Body of pancreas (tissue), 4 donors: ENCODE measurements at regions not wholly inside any gene's neighbourhood (a gene's known extent, or its start where the extent isn't known, plus 50 kb on each side); places are given as distances from the start of the nearest gene placed in this dataset.

Experiments used
- ATAC-seq: fragments of 150-250 bp; one replicate; pipeline ENCODE4 v1.9.1; 2016
- DNase-seq, 4 donors: peaks; one replicate each; pipeline ENCODE4 v3.0.0-alpha.2; 2019
- H3K27ac ChIP-seq, 4 donors: fragments of 200-600 bp; sonication (generic); 1 replicate in 3 of 4; 2 replicates in 1 of 4; pipeline versions ENCODE4 v1.5.1 to v1.6.1; 2016 to 2019; ENCODE audit warnings: mild to moderate bottlenecking in 1 of 4, mixed read lengths in 1 of 4, moderate library complexity in 1 of 4
- H3K27me3 ChIP-seq, 2 donors: fragments of 200-600 bp; sonication (generic); one replicate each; pipeline ENCODE4 v1.6.0; 2016; ENCODE audit warnings: mild to moderate bottlenecking in 1 of 2
- H3K36me3 ChIP-seq, 2 donors: fragments of 200-600 bp; sonication (generic); replicated peaks in 1 of 2; 2 replicates each; pipeline ENCODE4 v1.5.1; 2016; ENCODE audit warnings: low read depth in 2 of 2; ENCODE audit not compliant: insufficient read depth in 1 of 2
- H3K4me1 ChIP-seq: fragments of 200-600 bp; sonication (generic); one replicate; pipeline ENCODE4 v1.6.0; 2016
- H3K4me3 ChIP-seq, 2 donors: fragments of 200-600 bp; sonication (generic); 1 replicate in 1 of 2; 2 replicates in 1 of 2; pipeline ENCODE4 v1.5.1; 2016 to 2019
- H3K9me3 ChIP-seq, 3 donors: fragments of 200-600 bp; sonication (generic); 1 replicate in 2 of 3; 2 replicates in 1 of 3; pipeline ENCODE4 v1.5.1; 2016
- CTCF ChIP-seq, 7 experiments: fragments of 450-650 bp in 4 of 7; fragments of 200-600 bp in 3 of 7; sonication (generic) in 3 of 7; IDR thresholded peaks; one replicate each; pipeline ENCODE4 v1.5.1; 2016 to 2019; ENCODE audit warnings: antibody characterized with exemption in 7 of 7
- POLR2A ChIP-seq, 3 donors: fragments of 450-650 bp; IDR thresholded peaks; one replicate each; pipeline ENCODE4 v1.6.1; 2016; ENCODE audit warnings: antibody characterized with exemption in 3 of 3, mild to moderate bottlenecking in 2 of 3
- WGBS, 2 donors: methylation state at CpG; one replicate each; pipeline ENCODE4 v1.1.5; 2017; 5-methylcytosine and 5-hydroxymethylcytosine counted together
- intact Hi-C: fragments of 100-400 bp; cut with DNase I; formaldehyde crosslinking; loops from one replicate; pipeline ENCODE4 v1.15.1; 2023

GRCh38 chr9:20270161-20270560 is 352.1 kb downstream of the MLLT3 start:
- Histone ChIP-seq H3K9me3 (no peaks in the 10 kb centered on the region), H3K27ac (no peak overlapping the region), H3K4me1 (no peaks in the 10 kb centered on the region), H3K4me3 (no peak overlapping the region), H3K36me3 (no peaks in the 10 kb centered on the region), H3K27me3 (no peaks in the 10 kb centered on the region)
- WGBS, 2 donors, result 85 to 89% methylated on average over 1 of the region's 1 CpG
- ATAC-seq, result no peak
- TF ChIP-seq CTCF (IDR thresholded peaks at IDR 0.05) (no peak), POLR2A (IDR thresholded peaks at IDR 0.05) (no peak)
- intact Hi-C loops, result no loop called here
- DNase-seq, result no peak

DNA sequence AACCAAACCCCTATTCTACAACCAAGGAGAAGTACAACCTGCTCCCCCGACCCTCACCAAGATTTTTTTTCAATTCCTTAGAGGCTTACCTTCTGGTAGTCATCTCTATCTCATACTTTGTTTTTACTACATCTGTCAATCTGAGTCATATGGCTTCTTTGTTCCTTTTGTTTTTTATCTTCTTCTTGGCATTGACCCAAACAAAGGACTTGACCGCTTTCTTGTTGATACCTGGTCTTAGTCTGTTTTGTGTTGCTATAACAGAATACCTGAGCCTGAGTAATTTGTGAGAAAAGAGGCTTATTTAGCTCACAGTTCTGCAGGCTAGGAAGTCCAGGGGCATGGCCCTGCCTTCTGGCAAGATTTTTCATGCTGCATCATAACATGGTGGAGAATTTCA is 352.7 kb downstream of the MLLT3 start:
- Histone ChIP-seq H3K4me3 (no peak overlapping the region), H3K4me1 (no peaks in the 10 kb centered on the region), H3K27me3 (no peaks in the 10 kb centered on the region), H3K9me3 (no peaks in the 10 kb centered on the region), H3K27ac (no peak overlapping the region), H3K36me3 (no peaks in the 10 kb centered on the region)
- ATAC-seq (no peak), DNase-seq (no peak)
- 64 to 98% methylated on average over 2 of the region's 2 CpGs for WGBS, 2 donors
- intact Hi-C loops, result no loop called here
- TF ChIP-seq CTCF (IDR thresholded peaks at IDR 0.05) (no peak), POLR2A (IDR thresholded peaks at IDR 0.05) (no peak)

GRCh38 chr9:20264896-20265295 is 357.4 kb downstream of the MLLT3 start:
- Histone ChIP-seq H3K4me3 (no peak overlapping the region), H3K36me3 (no peaks in the 10 kb centered on the region), H3K27ac (no peak overlapping the region), H3K9me3 (no peaks in the 10 kb centered on the region), H3K27me3 (no peaks in the 10 kb centered on the region), H3K4me1 (peaks cover 9% of the 10 kb centered on the region)
- WGBS, 2 donors, result 74 to 90% methylated on average over 5 to 7 of the region's 7 CpGs
- TF ChIP-seq CTCF (IDR thresholded peaks at IDR 0.05) (no peak), POLR2A (IDR thresholded peaks at IDR 0.05) (no peak)
- intact Hi-C loops, result no loop called here
- ATAC-seq (no peak), DNase-seq (no peak)

GRCh38 chr9:20262611-20263010 is 359.7 kb downstream of the MLLT3 start:
- H3K27me3 ChIP-seq, result no peaks in the 10 kb centered on the region
- peak overlapping the region in 1 of 4 donors; percentile 20 for H3K27ac ChIP-seq
- no peak overlapping the region for H3K4me3 ChIP-seq
- peaks cover 9% of the 10 kb centered on the region for H3K4me1 ChIP-seq
- no peak for TF ChIP-seq POLR2A (IDR thresholded peaks at IDR 0.05)
- no peak for TF ChIP-seq CTCF (IDR thresholded peaks at IDR 0.05)
- ATAC-seq, result no peak
- peak in 1 of 4 donors; percentile 12 for DNase-seq
- intact Hi-C loops, result no loop called here
- WGBS, 2 donors, result 14 to 38% methylated on average over 4 of the region's 4 CpGs
- H3K9me3 ChIP-seq, result no peaks in the 10 kb centered on the region
- H3K36me3 ChIP-seq, result no peaks in the 10 kb centered on the region

DNA sequence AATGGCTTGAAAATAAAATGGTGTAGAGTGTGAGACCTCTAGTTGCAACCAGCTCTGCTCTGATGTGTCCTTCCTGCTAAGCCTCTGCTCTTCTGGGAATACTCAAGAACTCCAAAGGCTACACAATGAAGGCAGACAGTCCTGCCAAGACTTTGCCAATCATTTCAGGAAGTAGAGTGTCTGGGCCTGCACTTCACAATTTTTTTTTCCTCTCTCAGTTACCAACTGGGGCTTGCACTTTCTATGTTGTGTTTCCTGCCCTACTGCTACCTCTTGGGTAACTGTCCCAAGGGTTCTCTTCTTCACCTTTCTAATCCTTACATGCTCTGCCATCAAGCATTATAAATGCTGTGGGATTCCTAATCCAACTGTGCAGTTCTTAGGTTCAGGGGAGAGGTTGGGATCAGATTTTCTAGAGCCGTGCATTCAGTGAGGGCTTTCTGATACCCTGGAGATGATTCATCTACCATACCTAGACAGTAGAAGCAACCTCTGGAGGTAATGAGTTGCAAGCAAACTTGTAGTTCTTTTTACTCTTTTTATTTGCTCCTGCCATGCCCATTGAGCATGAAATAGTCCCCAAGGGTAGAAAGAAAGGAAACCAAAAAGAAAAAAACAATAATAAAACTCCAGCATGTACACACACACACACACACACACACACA is 365.9 kb downstream of the MLLT3 start:
- WGBS, 2 donors, result 80 to 87% methylated on average over 1 of the region's 1 CpG
- no peak overlapping the region for H3K27ac ChIP-seq
- no peak overlapping the region for H3K4me3 ChIP-seq
- H3K9me3 ChIP-seq, result no peaks in the 10 kb centered on the region
- DNase-seq (no peak), ATAC-seq (no peak)
- H3K36me3 ChIP-seq, result no peaks in the 10 kb centered on the region
- intact Hi-C loops, result no loop called here
- TF ChIP-seq CTCF (IDR thresholded peaks at IDR 0.05) (no peak), POLR2A (IDR thresholded peaks at IDR 0.05) (no peak)
- no peaks in the 10 kb centered on the region for H3K4me1 ChIP-seq
- H3K27me3 ChIP-seq, result no peaks in the 10 kb centered on the region
